Activated T-helper 1 cell treated with anti-CD3 and anti-CD28 coated beads, Interleukin-2, amount 50 U/mL, for 16 hours (primary cell): ENCODE measurements at regions not wholly inside any gene's neighbourhood (a gene's known extent, or its start where the extent isn't known, plus 50 kb on each side); places are given as distances from the start of the nearest gene placed in this dataset.

Experiments used
- DNase-seq, 2 donors: peaks; one replicate each; pipeline ENCODE4 v3.0.0-alpha.2; 2020; ENCODE audit warnings: low read depth in 1 of 2, low spot score in 1 of 2

GRCh38 chr10:44607116-44607515 is 222.2 kb upstream of the CXCL12 start:
- DNase-seq = no peak

GRCh38 chr10:44618910-44619309 is 234.0 kb upstream of the CXCL12 start:
- DNase-seq = no peak

DNA sequence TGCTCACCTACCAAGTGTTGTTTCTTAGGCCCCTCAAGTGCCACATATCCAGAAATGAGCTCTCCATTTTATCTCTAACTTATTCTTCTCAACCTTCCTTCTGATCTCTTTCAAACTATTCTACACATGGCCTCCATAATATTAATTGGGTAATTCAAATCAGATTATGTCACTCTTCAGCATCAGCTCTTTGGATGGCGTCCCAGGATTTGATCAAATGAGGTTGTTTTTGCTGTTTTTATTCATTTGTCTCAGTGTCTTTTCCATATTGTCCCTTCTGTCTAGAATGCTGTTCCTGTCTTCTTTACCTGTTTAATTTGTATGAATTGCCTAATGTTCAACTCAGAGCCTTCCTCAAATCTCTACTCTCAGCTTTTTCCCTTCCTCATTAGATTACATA is 234.6 kb upstream of the CXCL12 start:
- no peak for DNase-seq

- DNase-seq = no peak
Observed at GRCh38 chr10:44619975-44620374, 235.1 kb upstream of the CXCL12 start.

DNA sequence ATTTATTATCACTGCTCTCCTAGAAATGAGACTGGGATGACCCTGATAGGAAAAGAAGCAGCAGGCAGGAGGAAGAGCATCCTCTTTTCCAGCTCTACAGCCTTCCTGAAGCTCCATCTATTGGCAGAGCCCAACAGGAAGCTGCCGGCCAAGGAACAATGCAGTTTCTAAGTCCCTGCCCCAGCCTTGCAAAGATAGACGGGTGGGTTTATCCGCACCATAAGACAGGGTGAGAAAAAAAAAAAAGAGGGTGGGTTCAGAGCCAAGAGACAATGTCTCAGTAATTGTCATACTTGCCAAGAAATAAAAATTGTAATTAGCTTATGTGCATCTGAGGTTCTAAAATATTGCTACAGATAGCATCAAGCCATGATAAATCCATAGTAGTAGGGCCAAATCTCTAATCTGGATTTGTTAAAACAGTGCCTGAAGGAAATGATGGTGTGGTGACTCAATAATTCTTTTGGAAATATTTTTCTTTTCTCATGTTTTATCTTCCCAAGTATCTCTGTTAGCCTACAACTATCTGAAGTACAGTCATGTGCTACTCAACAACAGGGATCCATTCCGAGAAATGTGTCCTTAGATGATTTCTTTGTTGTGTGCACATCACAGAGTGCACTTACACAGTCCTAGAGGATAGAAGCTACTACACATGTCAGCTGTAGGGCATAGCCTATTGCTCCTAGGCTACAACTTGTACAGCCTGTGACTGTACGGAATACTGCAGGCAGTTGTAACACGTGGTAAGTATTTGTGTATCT is 242.9 kb upstream of the CXCL12 start:
- DNase-seq = no peak

GRCh38 chr10:44628921-44629320 is 244.0 kb upstream of the CXCL12 start:
- no peak for DNase-seq

DNA sequence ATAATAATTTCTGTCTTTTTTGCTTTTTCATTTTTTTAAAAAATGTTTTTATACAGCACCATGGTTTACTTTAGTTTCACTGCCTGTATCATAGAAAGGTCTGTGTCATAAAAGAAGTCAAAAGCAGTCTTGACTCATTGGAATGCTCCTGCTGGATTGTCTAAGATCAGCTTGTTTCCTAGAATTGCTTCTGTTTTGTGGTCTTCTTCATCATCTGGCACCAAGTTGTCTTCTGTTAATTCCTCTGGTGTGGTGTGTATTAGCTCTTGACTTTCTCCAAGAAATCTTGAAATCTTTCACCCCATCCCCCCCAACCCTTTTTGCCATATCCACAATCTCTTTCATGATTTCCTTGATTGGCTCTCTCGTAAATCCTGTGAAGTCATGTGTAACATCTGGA is 250.3 kb upstream of the CXCL12 start:
- DNase-seq = no peak

- no peak for DNase-seq
Observed at GRCh38 chr10:44636625-44637024, 251.7 kb upstream of the CXCL12 start.

DNA sequence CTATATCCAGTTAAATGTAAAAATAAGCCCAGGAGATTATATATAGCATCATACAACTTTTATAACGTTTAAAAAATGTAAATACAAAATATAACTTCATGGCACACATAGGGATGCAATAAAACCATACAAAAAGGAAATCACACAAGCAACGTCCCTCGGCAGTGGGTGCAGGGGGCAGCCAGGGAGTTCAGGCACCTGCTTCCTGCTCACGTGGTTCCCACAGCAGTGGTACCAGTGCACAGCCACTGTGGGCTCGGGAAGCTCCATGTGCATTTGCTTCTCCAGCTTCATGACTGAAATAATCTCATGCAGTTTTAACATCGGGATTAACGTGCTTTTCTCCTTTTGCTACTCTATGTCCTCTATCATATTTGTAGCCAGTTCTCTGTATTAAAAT is 255.5 kb upstream of the CXCL12 start:
- DNase-seq = no peak

DNA sequence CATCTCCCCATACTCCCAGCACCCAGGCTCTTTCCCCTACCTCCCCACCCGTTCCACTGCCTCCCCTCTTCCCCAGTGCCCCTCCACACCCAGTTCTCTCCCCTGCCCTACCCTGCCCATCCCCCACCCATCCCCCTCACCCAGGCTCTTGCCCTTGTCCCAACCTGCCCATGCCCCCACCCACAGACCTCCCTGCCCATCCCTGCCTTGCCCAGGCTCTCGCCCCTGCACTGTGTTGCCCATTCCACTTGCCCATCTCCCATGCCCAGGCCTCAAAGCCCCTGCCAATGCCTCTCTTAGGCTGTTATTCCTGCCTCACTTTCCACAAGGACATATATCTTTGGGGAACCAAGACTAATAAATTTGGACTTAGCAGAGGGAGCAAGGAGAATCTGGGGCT is 262.6 kb upstream of the CXCL12 start:
- DNase-seq = no peak

DNA sequence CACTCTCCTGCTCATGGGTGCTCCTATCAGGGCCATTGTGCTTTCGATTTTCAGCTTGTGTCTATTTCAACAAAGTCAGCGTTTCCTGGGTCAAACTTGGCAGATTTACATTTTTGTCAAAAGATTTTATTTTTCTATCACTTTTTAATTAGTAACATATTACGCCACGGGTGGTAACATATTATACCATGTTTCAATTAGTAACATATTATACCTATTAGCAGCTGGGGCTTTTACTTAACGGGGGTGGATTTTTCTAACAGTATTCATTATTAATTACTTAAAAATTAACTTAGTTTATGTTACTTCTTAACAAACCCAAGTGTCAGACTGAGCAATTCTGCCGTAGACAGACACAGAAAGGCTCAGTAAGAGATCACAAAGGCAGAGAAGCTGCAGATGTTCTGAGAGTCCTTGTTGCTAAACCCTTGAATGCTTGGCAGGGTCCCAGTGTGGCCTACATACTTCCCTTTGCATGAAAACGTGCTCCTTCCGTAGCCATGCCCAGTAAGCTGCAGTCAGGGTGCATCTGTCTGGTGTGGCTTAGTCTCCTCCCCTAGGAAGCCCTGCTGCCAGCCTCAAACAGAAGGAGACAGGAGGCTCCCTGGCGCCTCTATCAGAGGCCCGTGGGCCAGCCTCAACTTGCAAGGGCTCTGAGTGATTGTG is 263.1 kb upstream of the CXCL12 start:
- no peak for DNase-seq

GRCh38 chr10:44650691-44651661 is 260.2 kb upstream of the TMEM72 start:
- no peak for DNase-seq

DNA sequence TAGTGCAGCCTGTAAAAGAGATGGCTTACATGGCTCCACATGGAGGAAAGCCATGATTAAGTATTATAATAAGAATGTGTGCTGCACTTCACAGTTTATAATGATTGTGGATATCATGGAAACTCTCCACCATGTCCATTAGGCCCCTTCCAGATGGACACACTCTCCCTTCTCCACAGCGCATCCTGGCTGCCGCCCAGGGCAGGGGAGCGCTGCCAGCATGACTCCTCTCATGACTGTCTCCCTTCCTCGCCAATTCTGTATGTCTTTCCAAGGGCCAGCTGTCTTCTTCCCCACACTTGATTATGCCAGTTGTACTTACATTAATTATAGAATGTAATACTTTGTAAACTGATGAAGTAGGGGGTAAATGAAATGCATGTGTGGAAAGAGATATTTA is 259.3 kb upstream of the TMEM72 start:
- no peak for DNase-seq

- no peak for DNase-seq
Observed at GRCh38 chr10:44659320-44659719, 251.8 kb upstream of the TMEM72 start.

DNA sequence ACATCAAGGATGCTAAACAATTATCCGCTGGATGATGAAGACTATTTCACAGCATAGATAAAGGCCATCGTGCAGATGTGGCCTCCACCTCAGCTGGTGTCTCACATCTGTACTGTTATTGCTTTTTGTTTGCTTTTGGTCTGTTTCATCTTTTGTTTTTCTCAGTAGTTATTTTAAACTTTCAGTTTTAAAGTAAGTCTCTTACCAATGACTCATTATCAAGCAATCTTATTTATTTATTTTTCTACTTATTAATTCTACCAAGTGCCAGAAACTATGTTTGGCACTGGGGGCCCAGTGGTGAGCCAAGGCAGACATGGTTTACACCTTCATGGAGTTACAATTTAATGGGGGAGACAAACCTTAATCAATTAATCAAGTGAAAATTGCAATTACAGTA is 250.9 kb upstream of the TMEM72 start:
- no peak for DNase-seq

DNA sequence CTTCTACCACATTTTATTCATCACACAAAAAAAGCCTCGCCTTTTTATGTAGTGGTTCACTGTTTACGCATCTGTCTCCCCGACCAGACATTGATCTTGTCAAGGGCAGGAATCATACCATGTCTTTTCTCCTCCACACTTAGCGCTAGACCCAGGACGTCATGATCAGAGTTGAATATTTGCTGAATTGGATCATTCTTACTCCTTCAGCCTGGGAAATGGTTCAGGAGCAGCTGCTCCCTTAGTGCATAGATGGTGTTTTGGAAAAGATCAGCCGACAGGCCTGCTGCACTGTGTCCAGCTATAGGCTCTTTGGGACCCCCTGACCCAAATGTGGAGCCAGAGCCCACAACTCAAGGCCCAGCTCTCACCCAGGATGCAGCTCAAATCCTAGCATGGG is 249.1 kb upstream of the TMEM72 start:
- no peak for DNase-seq

GRCh38 chr10:44668336-44668735 is 242.8 kb upstream of the TMEM72 start:
- no peak for DNase-seq

DNA sequence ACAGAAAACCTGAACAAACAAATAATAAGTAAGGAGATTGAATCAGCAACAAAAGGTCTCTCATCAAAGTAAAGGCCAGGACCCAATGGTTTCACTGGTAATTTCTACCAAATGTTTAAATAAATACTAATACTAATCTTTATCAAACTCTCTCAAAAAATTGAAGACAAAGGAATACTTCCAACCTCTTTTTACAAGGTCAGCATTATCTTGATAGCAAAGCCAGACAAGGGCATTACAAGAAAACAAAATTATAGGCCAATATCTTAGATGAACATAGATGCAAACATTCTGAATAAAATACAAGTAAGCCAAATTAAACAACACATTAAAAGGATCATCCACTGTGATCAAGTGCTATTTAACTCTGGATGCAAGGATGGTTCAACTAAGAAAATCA is 239.8 kb upstream of the TMEM72 start:
- DNase-seq = no peak

DNA sequence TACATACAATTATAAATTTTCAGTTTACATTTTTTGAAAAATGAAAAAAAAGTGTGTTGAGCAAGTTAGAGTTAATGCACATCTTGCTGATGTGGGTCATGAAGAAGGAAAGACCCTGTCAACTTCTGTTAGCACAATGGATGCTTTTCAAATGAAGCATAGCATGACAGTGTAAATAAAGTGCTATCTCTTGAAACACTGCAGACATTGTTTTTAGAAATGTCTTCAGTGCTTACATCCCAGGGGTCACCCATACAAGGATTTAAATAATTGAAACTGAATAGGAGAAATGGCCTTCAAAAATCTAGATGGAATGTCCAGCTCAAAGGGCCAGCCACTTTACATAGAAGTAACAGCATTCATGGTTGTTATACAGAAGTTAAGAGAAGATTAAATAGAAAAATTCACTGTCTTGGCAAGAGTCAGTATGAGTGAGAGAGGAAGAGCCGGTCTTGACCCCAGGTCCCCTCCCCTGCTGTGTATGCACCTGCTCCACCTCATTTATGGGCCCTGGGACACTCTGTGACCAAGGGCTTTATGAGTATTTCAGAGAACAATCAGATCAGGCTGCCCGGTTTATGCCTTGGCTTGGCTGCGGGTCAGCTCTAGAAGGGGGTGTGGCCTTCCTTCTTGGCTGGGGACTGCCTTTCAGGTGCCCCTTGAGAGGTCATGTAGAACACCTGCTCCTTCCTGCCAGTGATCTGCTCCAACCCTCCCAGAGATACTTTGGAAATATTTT is 237.7 kb upstream of the TMEM72 start:
- no peak for DNase-seq

- DNase-seq = no peak
Observed at GRCh38 chr10:44674536-44675386, 236.4 kb upstream of the TMEM72 start.
